Testis (tissue), 2 donors: ENCODE measurements at regions not wholly inside any gene's neighbourhood (a gene's known extent, or its start where the extent isn't known, plus 50 kb on each side); places are given as distances from the start of the nearest gene placed in this dataset.

Experiments
- CTCF ChIP-seq, 3 experiments: fragments of 450-650 bp in 2 of 3; fragments of 200-600 bp in 1 of 3; sonication (generic) in 1 of 3; IDR thresholded peaks; one replicate each; pipeline ENCODE4 v1.5.1; 2016 to 2019; ENCODE audit warnings: antibody characterized with exemption in 3 of 3, mild to moderate bottlenecking in 2 of 3, moderate library complexity in 1 of 3
- POLR2A ChIP-seq: fragments of 450-650 bp; IDR thresholded peaks from one replicate; pipeline ENCODE4 v1.6.1; 2017; ENCODE audit warnings: antibody characterized with exemption, mild to moderate bottlenecking, moderate library complexity

DNA sequence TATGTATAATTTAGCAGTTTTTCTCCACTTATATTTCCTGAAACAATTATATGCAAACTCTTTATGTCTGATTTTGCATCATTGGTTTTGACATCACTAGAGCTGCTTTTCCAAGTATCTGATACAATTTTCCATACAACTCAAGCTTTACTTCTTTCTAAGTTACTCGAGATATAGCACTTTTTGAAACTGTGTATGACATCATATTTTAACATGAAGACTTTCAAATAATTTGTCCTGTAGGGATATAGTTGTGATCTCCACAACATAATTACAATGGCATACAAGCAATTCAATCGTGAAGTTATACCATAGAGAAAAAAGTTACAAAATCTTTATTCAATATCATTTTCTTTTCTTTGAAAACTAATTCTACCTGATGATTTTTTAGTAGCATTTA is 173.0 kb downstream of the LEPR start:
- TF ChIP-seq POLR2A (no peak), CTCF (IDR thresholded peaks at IDR 0.05) (no peak)
